Cerebellar nuclear complex (tissue), 1 donor: ENCODE measurements at regions not wholly inside any gene's neighbourhood (a gene's known extent, or its start where the extent isn't known, plus 50 kb on each side); places are given as distances from the start of the nearest gene placed in this dataset.

Experiments used
- DNase-seq, 2 experiments: peaks; one replicate each; lab custom pipeline; 2025; lab: John Stamatoyannopoulos, UW

GRCh38 chr10:10630281-10630680, 387.4 kb upstream of the CELF2 start:
- no peak for DNase-seq

DNA sequence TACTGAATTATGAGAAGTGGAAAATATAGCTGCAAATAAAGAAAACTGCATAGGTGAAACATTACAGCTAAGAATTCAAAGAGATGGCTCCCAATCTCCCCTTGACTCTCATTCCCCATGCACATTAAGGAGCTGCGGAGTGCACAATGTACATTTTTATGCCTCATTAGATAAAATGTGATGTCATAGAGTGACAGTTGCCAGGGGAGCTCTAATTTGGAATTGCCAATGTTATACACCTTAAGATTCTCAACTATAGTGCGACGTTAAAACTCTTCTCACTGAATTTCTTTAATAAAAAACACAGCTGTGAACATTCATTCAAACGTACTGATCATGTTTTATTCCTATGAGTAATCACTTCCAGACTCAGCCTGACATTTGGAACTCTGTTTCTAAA, 386.9 kb upstream of the CELF2 start:
- DNase-seq, result no peak

GRCh38 chr10:10642189-10642588, 375.5 kb upstream of the CELF2 start:
- no peak for DNase-seq

GRCh38 chr10:10642751-10643150, 374.9 kb upstream of the CELF2 start:
- DNase-seq, result no peak

- DNase-seq, result no peak
Measured at GRCh38 chr10:10644008-10644646, 373.5 kb upstream of the CELF2 start.

GRCh38 chr10:10644676-10645385, 372.8 kb upstream of the CELF2 start:
- no peak for DNase-seq

GRCh38 chr10:10647331-10647730, 370.3 kb upstream of the CELF2 start:
- no peak for DNase-seq

GRCh38 chr10:10657139-10657760, 360.4 kb upstream of the CELF2 start:
- DNase-seq, result no peak

- DNase-seq, result no peak
Measured at GRCh38 chr10:10658172-10658785, 359.4 kb upstream of the CELF2 start.

DNA sequence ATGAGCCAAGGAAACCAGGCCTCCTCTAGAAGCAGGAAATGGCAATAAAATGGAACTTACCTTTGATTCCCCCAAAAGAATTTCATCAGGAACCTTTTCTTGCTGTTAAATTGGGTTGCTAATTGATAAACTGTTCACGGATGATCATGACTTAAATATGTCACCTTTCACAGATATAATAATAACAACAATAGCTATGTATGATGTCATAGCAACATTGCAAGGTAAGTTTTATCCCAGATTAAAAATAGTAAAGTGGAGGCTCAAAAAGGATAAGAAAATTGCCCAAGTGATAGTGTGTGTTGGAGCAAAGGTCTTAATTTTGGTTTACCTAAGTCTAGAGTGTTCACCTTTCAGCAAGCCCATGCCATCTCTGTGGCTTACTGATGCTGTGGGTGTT, 357.6 kb upstream of the CELF2 start:
- DNase-seq, result no peak

DNA sequence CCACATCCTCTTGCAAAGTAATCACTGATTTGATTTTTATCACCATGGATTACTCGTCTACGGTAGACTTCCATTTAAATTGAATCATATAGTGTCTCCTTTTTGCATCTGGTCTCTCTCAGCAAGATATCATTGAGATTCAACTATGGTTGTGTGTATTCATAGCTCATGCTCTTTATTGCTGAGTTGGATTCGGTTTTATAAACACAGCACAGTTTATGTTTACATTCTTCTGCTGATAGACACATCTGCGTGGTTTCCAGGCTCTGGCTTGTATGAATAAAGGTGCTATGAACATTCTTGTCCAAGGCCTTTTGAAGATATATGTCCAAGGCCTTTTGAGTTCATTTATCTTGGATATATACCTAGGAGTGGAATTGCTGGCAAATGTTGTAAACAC, 356.5 kb upstream of the CELF2 start:
- no peak for DNase-seq

DNA sequence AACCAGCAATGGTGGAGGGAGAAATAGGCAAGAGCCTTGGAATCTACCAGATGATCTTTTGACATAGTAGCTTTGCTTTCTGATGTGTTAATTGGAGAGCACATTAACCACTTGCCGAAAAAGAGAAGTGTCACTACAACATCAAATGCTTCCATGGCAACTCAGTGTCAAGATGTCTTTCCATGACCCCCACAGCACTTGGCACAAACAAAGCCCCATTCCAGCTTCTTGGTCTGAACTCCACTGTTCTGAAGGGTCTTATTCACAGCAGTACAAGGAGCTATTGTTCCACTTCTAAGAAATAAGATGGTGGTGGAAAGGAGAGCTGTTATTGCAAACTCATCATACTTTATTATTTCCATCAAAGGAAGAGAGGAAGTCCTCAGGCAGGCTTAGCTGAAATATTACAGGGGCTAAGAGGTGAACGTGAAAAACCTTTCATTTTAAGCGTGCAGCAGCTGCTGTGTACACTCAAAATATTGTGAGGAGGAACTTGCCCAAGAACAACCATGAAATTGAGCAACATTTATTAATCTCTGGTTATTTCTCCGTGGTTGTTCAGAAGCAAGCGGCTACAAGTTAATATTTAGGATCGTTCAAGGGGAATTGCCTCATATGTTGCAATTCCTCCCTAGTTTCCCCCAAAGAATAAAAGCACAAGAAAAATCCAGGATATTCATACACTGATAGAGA, 354.8 kb upstream of the CELF2 start:
- no peak for DNase-seq

DNA sequence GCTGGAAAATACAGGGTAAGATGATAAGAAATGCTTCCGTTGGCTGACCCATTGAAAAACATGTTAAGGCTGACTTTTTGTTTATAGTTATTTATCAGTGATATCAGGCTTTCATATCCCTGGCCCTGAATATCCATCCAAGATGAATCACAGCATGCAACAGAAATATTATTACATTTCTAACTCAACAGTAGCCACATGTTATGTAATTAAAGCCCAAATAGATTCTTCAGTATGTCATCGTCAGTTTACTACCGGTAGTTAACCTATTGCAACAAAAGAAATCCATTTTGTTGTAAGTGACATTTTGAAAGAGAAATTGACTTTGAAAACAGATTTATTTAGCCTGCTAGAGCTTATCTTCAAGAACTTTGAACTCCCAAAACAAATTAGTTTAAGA, 354.1 kb upstream of the CELF2 start:
- no peak for DNase-seq

DNA sequence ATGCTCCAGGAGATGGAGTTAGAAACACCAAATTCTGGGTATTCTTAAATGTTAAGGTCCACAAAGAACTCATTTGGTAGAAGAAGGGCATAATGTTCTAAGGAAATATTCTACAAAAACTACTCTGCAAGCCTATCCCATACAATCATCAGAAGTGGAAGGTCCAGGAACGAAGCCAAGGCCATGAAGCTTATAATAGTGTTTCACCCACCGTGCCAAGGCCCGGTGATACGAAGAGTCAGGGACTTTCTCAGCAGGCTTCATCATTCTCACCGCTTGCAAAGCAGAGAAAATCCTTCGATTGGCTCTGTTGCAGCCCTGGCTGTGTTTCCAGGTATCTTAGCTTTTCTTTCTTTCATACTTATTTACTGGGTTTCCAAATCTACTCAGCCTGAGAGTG, 351.9 kb upstream of the CELF2 start:
- DNase-seq, result no peak

- DNase-seq, result no peak
Measured at GRCh38 chr10:10667466-10667865, 350.2 kb upstream of the CELF2 start.

GRCh38 chr10:10676972-10677371, 340.7 kb upstream of the CELF2 start:
- no peak for DNase-seq

- DNase-seq, result no peak
Measured at GRCh38 chr10:10677479-10677878, 340.2 kb upstream of the CELF2 start.

- no peak for DNase-seq
Measured at GRCh38 chr10:10680496-10680895, 337.2 kb upstream of the CELF2 start.

- no peak for DNase-seq
Measured at GRCh38 chr10:10684972-10685371, 332.7 kb upstream of the CELF2 start.

GRCh38 chr10:10685566-10685965, 332.1 kb upstream of the CELF2 start:
- no peak for DNase-seq

GRCh38 chr10:10687751-10688150, 329.9 kb upstream of the CELF2 start:
- DNase-seq, result no peak

DNA sequence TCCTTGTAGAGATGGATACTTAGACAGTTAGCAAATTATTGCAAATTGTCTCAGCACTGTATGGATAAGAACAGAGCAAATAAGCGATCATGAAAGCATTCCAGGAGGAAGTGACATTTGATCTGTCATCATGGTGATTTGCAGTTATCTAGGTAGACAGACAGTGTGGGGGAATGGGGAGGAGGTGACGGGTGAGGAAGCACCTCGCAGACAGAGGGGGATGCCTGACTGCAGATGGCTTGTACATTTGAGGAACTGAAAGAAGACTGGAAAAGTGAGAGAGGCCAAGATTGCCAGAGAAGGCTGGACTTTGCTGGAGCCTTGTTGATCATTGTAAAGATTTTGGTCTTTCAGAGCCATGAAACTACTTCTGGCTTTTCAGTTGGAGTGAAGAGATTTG, 318.2 kb upstream of the CELF2 start:
- DNase-seq, result no peak
